Naive thymus-derived CD8-positive, alpha-beta T cell (primary cell): ENCODE measurements at regions not wholly inside any gene's neighbourhood (a gene's known extent, or its start where the extent isn't known, plus 50 kb on each side); places are given as distances from the start of the nearest gene placed in this dataset.

Experiments used
- ATAC-seq, 2 donors: fragments of 150-1000 bp; cut with Tn5 transposase in 1 of 2; sonication (Bioruptor Pico), chemical (Tn5 transposase) in 1 of 2; 1 replicate in 1 of 2; 2 replicates in 1 of 2; pipeline ENCODE4 v1.10.0; 2021; ENCODE audit warnings: mild to moderate bottlenecking in 2 of 2, moderate library complexity in 2 of 2
- POLR2A ChIA-PET: fragments of 350-600 bp; sonication (Branson Sonifier 250); formaldehyde crosslinking; loops from one replicate; lab custom pipeline; 2021; ENCODE audit warnings: antibody characterized with exemption; lab: Charles Lee
- DNase-seq, 10 donors: peaks; one replicate each; pipeline versions ENCODE4 v3.0.0 to v3.0.0-alpha.2; 2020 to 2022
- H3K27ac Mint-ChIP-seq, 10 donors: one replicate each; pipeline ENCODE4 v1.8.0; 2020 to 2022; ENCODE audit warnings: mild to moderate bottlenecking in 10 of 10, mixed read lengths in 10 of 10, moderate library complexity in 4 of 10, inconsistent platforms in 1 of 10
- H3K27me3 Mint-ChIP-seq, 5 donors: one replicate each; pipeline ENCODE4 v1.8.0; 2021 to 2022; ENCODE audit warnings: mixed read lengths in 5 of 5
- H3K36me3 Mint-ChIP-seq, 3 donors: one replicate each; pipeline ENCODE4 v1.8.0; 2020 to 2022; ENCODE audit warnings: mixed read lengths in 3 of 3, mild to moderate bottlenecking in 2 of 3, inconsistent platforms in 1 of 3
- H3K4me1 Mint-ChIP-seq, 4 donors: one replicate each; pipeline ENCODE4 v1.8.0; 2021 to 2022; ENCODE audit warnings: mixed read lengths in 4 of 4
- H3K4me3 Mint-ChIP-seq, 10 donors: one replicate each; pipeline ENCODE4 v1.8.0; 2020 to 2022; ENCODE audit warnings: mild to moderate bottlenecking in 10 of 10, mixed read lengths in 10 of 10, moderate library complexity in 6 of 10, inconsistent platforms in 1 of 10
- H3K9me3 Mint-ChIP-seq, 9 donors: one replicate each; pipeline ENCODE4 v1.8.0; 2020 to 2022; ENCODE audit warnings: mixed read lengths in 9 of 9, mild to moderate bottlenecking in 3 of 9, inconsistent platforms in 1 of 9, moderate library complexity in 1 of 9

- no peaks in the 10 kb centered on the region for H3K4me1 Mint-ChIP-seq
- H3K27ac Mint-ChIP-seq: no peak overlapping the region
- H3K27me3 Mint-ChIP-seq: peaks cover 0 to 1% (median 0%) of the 10 kb centered on the region in 5 donors
- POLR2A ChIA-PET: no interaction called here
- H3K36me3 Mint-ChIP-seq: no peaks in the 10 kb centered on the region
- DNase-seq (no peak), ATAC-seq (no peak)
- H3K4me3 Mint-ChIP-seq: no peak overlapping the region
- no peaks in the 10 kb centered on the region for H3K9me3 Mint-ChIP-seq
Observed at GRCh38 chr21:16323596-16323995, 593.8 kb downstream of the USP25 start.

GRCh38 chr21:16324630-16325029 is 594.8 kb downstream of the USP25 start:
- POLR2A ChIA-PET: no interaction called here
- Mint-ChIP-seq H3K27me3 (peaks cover 0 to under 1% (median 0%) of the 10 kb centered on the region in 5 donors), H3K9me3 (no peaks in the 10 kb centered on the region), H3K27ac (no peak overlapping the region), H3K4me1 (peaks cover 0 to 2% (median 0%) of the 10 kb centered on the region in 4 donors), H3K36me3 (no peaks in the 10 kb centered on the region), H3K4me3 (no peak overlapping the region)
- no peak for DNase-seq
- ATAC-seq: no peak

- POLR2A ChIA-PET: no interaction called here
- Mint-ChIP-seq H3K4me1 (peaks cover 0 to 2% (median 0%) of the 10 kb centered on the region in 4 donors), H3K27me3 (no peaks in the 10 kb centered on the region), H3K9me3 (no peaks in the 10 kb centered on the region), H3K36me3 (no peaks in the 10 kb centered on the region), H3K27ac (no peak overlapping the region), H3K4me3 (no peak overlapping the region)
- ATAC-seq (peak; percentile 52 to 70), DNase-seq (peak in 3 of 10 donors; percentile 21 to 36 (median 23))
Observed at GRCh38 chr21:16330082-16330907, 600.5 kb downstream of the USP25 start.

DNA sequence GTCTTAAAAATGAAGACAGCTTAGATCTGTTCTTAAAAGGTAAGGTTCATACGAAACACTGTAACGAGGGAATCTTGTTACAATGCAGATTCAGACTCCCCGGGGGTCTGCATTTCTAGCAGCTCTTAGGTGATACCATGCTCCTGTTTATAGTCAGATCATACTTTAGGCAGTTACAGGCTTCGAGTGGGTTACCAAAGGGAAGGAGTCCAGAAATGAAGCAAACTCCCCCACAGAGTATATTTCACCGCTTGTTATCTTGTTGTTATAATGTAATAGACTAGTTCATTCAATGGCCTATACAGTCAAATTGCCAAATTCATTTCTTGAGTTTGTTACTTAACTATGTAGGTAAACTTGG is 601.1 kb downstream of the USP25 start:
- H3K36me3 Mint-ChIP-seq: no peaks in the 10 kb centered on the region
- DNase-seq (no peak), ATAC-seq (no peak)
- no peaks in the 10 kb centered on the region for H3K27me3 Mint-ChIP-seq
- H3K27ac Mint-ChIP-seq: no peak overlapping the region
- peaks cover 0 to 2% (median 0%) of the 10 kb centered on the region in 4 donors for H3K4me1 Mint-ChIP-seq
- POLR2A ChIA-PET: no interaction called here
- H3K4me3 Mint-ChIP-seq: no peak overlapping the region
- H3K9me3 Mint-ChIP-seq: no peaks in the 10 kb centered on the region

- Mint-ChIP-seq H3K9me3 (no peaks in the 10 kb centered on the region), H3K36me3 (no peaks in the 10 kb centered on the region), H3K27ac (no peak overlapping the region), H3K4me3 (no peak overlapping the region), H3K27me3 (no peaks in the 10 kb centered on the region), H3K4me1 (no peaks in the 10 kb centered on the region)
- ATAC-seq (no peak), DNase-seq (no peak)
- POLR2A ChIA-PET: no interaction called here
Observed at GRCh38 chr21:16337266-16337665, 607.5 kb downstream of the USP25 start.

- POLR2A ChIA-PET: no interaction called here
- Mint-ChIP-seq H3K27me3 (peaks cover 0 to 3% (median 0%) of the 10 kb centered on the region in 5 donors), H3K9me3 (no peaks in the 10 kb centered on the region), H3K27ac (peak overlapping the region in 1 of 10 donors; percentile 1), H3K4me3 (no peak overlapping the region), H3K36me3 (no peaks in the 10 kb centered on the region), H3K4me1 (no peaks in the 10 kb centered on the region)
- ATAC-seq (no peak), DNase-seq (no peak)
Observed at GRCh38 chr21:16342932-16343331, 613.1 kb downstream of the USP25 start.

- Mint-ChIP-seq H3K4me3 (no peak overlapping the region), H3K27ac (no peak overlapping the region), H3K4me1 (no peaks in the 10 kb centered on the region), H3K27me3 (peaks cover 0 to 3% (median 0%) of the 10 kb centered on the region in 5 donors), H3K9me3 (no peaks in the 10 kb centered on the region), H3K36me3 (no peaks in the 10 kb centered on the region)
- ATAC-seq: no peak
- POLR2A ChIA-PET: interaction anchor here (0.6 kb wide), 1 partner anchor 11 kb away, joined by 4 read pairs; no protein-coding TSS in a partner anchor
- DNase-seq: no peak
Observed at GRCh38 chr21:16343776-16344175, 614.0 kb downstream of the USP25 start.

- no peak overlapping the region for H3K27ac Mint-ChIP-seq
- no peak for ATAC-seq
- H3K4me3 Mint-ChIP-seq: no peak overlapping the region
- POLR2A ChIA-PET: no interaction called here
- DNase-seq: no peak
- peaks cover 0 to 3% (median 0%) of the 10 kb centered on the region in 5 donors for H3K27me3 Mint-ChIP-seq
- H3K9me3 Mint-ChIP-seq: no peaks in the 10 kb centered on the region
- no peaks in the 10 kb centered on the region for H3K36me3 Mint-ChIP-seq
- no peaks in the 10 kb centered on the region for H3K4me1 Mint-ChIP-seq
Observed at GRCh38 chr21:16345757-16346156, 616.0 kb downstream of the USP25 start.

- ATAC-seq (no peak), DNase-seq (no peak)
- no peak overlapping the region for H3K27ac Mint-ChIP-seq
- no peak overlapping the region for H3K4me3 Mint-ChIP-seq
- peaks cover 0 to 3% (median 0%) of the 10 kb centered on the region in 5 donors for H3K27me3 Mint-ChIP-seq
- no peaks in the 10 kb centered on the region for H3K4me1 Mint-ChIP-seq
- POLR2A ChIA-PET: no interaction called here
- no peaks in the 10 kb centered on the region for H3K9me3 Mint-ChIP-seq
- H3K36me3 Mint-ChIP-seq: no peaks in the 10 kb centered on the region
Observed at GRCh38 chr21:16347223-16347622, 617.4 kb downstream of the USP25 start.

- DNase-seq (no peak), ATAC-seq (no peak)
- POLR2A ChIA-PET: no interaction called here
- no peaks in the 10 kb centered on the region for H3K36me3 Mint-ChIP-seq
- peaks cover 0 to 2% (median 0%) of the 10 kb centered on the region in 5 donors for H3K27me3 Mint-ChIP-seq
- H3K9me3 Mint-ChIP-seq: peaks cover 0 to 8% (median 0%) of the 10 kb centered on the region in 9 donors
- no peak overlapping the region for H3K4me3 Mint-ChIP-seq
- H3K4me1 Mint-ChIP-seq: no peaks in the 10 kb centered on the region
- H3K27ac Mint-ChIP-seq: no peak overlapping the region
Observed at GRCh38 chr21:16353764-16354163, 624.0 kb downstream of the USP25 start.

- POLR2A ChIA-PET: no interaction called here
- H3K4me1 Mint-ChIP-seq: no peaks in the 10 kb centered on the region
- H3K9me3 Mint-ChIP-seq: peaks cover 0 to 16% (median 0%) of the 10 kb centered on the region in 9 donors
- no peaks in the 10 kb centered on the region for H3K36me3 Mint-ChIP-seq
- no peaks in the 10 kb centered on the region for H3K27me3 Mint-ChIP-seq
- DNase-seq (no peak), ATAC-seq (no peak)
- H3K4me3 Mint-ChIP-seq: no peak overlapping the region
- H3K27ac Mint-ChIP-seq: no peak overlapping the region
Observed at GRCh38 chr21:16357994-16358393, 628.2 kb downstream of the USP25 start.

GRCh38 chr21:16358784-16359183 is 629.0 kb downstream of the USP25 start:
- Mint-ChIP-seq H3K9me3 (peaks cover 0 to 16% (median 0%) of the 10 kb centered on the region in 9 donors), H3K36me3 (no peaks in the 10 kb centered on the region), H3K4me3 (no peak overlapping the region), H3K4me1 (no peaks in the 10 kb centered on the region), H3K27me3 (no peaks in the 10 kb centered on the region), H3K27ac (no peak overlapping the region)
- ATAC-seq: no peak
- POLR2A ChIA-PET: no interaction called here
- no peak for DNase-seq

DNA sequence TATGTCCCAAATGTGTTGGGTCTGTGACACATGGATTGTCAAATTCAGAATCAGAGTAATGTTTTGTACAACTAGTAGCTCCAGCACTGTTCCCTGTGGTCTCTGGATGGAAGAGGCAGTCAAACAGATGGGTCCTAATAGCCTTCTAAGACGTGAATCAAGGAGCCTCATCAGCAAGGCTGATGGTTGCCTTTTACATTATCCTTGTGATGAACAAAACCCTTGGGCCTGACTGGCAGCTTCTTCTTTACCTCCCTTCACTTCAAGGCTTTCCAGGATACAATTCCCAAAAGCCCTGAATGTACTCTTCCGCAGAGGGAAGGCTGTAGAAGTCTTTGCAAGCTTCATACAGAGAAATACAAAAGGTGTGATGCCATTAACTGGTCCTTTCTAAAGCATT is 633.3 kb downstream of the USP25 start:
- no peak overlapping the region for H3K4me3 Mint-ChIP-seq
- no peak for DNase-seq
- H3K27me3 Mint-ChIP-seq: no peaks in the 10 kb centered on the region
- peaks cover 0 to 16% (median 0%) of the 10 kb centered on the region in 9 donors for H3K9me3 Mint-ChIP-seq
- no peaks in the 10 kb centered on the region for H3K36me3 Mint-ChIP-seq
- POLR2A ChIA-PET: no interaction called here
- no peak overlapping the region for H3K27ac Mint-ChIP-seq
- H3K4me1 Mint-ChIP-seq: no peaks in the 10 kb centered on the region
- ATAC-seq: no peak

GRCh38 chr21:16363518-16363917 is 633.7 kb downstream of the USP25 start:
- Mint-ChIP-seq H3K9me3 (peaks cover 0 to 16% (median 0%) of the 10 kb centered on the region in 9 donors), H3K27ac (no peak overlapping the region), H3K4me3 (no peak overlapping the region), H3K36me3 (no peaks in the 10 kb centered on the region), H3K4me1 (no peaks in the 10 kb centered on the region), H3K27me3 (no peaks in the 10 kb centered on the region)
- DNase-seq: no peak
- POLR2A ChIA-PET: no interaction called here
- ATAC-seq: no peak
